GM19043 (cell line): ENCODE measurements at regions not wholly inside any gene's neighbourhood (a gene's known extent, or its start where the extent isn't known, plus 50 kb on each side); places are given as distances from the start of the nearest gene placed in this dataset.
"Not testable (repeated sequence)": the region's sequence is repeated elsewhere in the genome, so short reads cannot be mapped to it uniquely, and the experiment has no call there.

Experiments
- ATAC-seq: cut with Tn5 transposase; IDR thresholded peaks from one replicate; pipeline ENCODE4 v1.9.1; 2021; ENCODE audit warnings: low read depth; ENCODE audit not compliant: unreplicated experiment

GRCh38 chr14:106681161-106681560 is 1154.8 kb downstream of the TMEM121 start:
- no peak for ATAC-seq

GRCh38 chr14:106681568-106681967 is 1155.2 kb downstream of the TMEM121 start:
- ATAC-seq, result no peak

- no peak for ATAC-seq
Measured at GRCh38 chr14:106683631-106684030, 1157.2 kb downstream of the TMEM121 start.

GRCh38 chr14:106686533-106686932 is 1160.2 kb downstream of the TMEM121 start:
- no peak for ATAC-seq

- no peak for ATAC-seq
Measured at GRCh38 chr14:106690333-106690891, 1164.0 kb downstream of the TMEM121 start.

- peak; percentile 59 for ATAC-seq
Measured at GRCh38 chr14:106691601-106692291, 1165.4 kb downstream of the TMEM121 start.

GRCh38 chr14:106694638-106695393 is 1168.4 kb downstream of the TMEM121 start:
- ATAC-seq, result no peak

- not testable (repeated sequence) for ATAC-seq
Measured at GRCh38 chr14:106698620-106699267, 1172.4 kb downstream of the TMEM121 start.

- ATAC-seq, result not testable (repeated sequence)
Measured at GRCh38 chr14:106703651-106704050, 1177.3 kb downstream of the TMEM121 start.

- ATAC-seq, result not testable (repeated sequence)
Measured at GRCh38 chr14:106706488-106706887, 1180.1 kb downstream of the TMEM121 start.

- not testable (repeated sequence) for ATAC-seq
Measured at GRCh38 chr14:106710187-106710586, 1183.8 kb downstream of the TMEM121 start.

- not testable (repeated sequence) for ATAC-seq
Measured at GRCh38 chr14:106712513-106712912, 1186.1 kb downstream of the TMEM121 start.

GRCh38 chr14:106714446-106715428 is 1188.4 kb downstream of the TMEM121 start:
- not testable (repeated sequence) for ATAC-seq

- ATAC-seq, result not testable (repeated sequence)
Measured at GRCh38 chr14:106717544-106717943, 1191.2 kb downstream of the TMEM121 start.

GRCh38 chr14:106719880-106720279 is 1193.5 kb downstream of the TMEM121 start:
- not testable (repeated sequence) for ATAC-seq

- not testable (repeated sequence) for ATAC-seq
Measured at GRCh38 chr14:106721926-106722325, 1195.5 kb downstream of the TMEM121 start.

GRCh38 chr14:106722813-106723687 is 1196.7 kb downstream of the TMEM121 start:
- not testable (repeated sequence) for ATAC-seq

- ATAC-seq, result not testable (repeated sequence)
Measured at GRCh38 chr14:106727962-106728361, 1201.6 kb downstream of the TMEM121 start.

- ATAC-seq, result no peak
Measured at GRCh38 chr14:106728611-106729010, 1202.2 kb downstream of the TMEM121 start.
